Suppressor macrophage (primary cell): ENCODE measurements at regions not wholly inside any gene's neighbourhood (a gene's known extent, or its start where the extent isn't known, plus 50 kb on each side); places are given as distances from the start of the nearest gene placed in this dataset.
"Not testable (repeated sequence)": the region's sequence is repeated elsewhere in the genome, so short reads cannot be mapped to it uniquely, and the experiment has no call there.

Experiments used
- DNase-seq, 4 experiments: peaks; one replicate each; pipeline ENCODE4 v3.0.0-alpha.2; 2020 to 2022

DNA sequence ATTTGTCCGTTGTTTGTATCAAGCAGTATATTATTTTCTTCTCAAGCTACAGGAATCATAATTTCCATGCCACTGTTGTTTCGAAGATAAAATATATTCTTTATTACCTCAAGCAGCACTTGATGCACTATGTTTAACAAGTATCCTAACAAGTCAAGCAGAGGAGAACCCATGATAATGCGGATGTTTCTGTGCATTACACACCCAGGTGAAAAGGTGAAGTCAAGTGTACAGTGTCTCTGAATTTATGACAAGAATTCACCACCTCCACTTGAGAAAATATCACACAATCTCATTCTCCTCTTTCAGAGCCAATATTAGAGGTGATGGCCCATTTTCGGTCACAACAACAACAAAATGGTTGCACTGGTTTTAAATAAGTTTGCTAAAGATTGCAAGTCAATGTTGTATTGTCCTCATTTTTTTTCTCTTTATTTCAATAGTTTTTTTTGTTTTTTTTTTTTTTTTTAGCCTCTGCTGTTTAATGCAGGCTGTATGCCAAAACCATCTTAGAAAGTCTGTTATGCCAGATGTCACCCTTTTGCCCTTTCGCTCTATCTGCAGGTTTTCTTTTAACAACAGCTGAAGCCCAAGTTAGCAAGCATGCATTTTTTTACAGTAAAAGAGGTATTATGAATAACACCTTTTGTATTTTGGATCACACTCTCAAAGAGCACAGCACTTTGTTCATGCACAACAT lies 568.7 kb upstream of the LRRN3 start:
- DNase-seq = no peak

DNA sequence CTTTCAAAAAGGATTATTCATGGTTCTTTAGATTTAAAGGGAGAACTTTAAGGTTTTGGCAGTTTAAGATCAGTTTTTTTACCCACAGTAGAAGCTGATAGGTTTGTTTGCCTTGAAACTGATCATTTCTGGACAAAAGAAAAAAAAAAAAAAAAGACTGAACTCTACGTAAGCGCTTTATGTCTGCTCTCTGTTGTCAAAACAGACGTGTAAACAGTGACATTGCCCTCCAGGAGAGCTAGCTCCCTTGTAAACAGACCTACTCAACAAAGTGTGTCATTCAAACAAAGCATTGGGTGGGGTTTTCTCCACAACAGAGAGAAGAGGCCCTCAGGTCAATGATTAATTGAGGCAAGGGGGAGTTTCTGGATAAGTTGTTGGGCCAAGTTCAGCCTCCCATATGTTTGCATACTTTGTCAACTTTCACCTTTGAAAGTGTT lies 568.1 kb upstream of the LRRN3 start:
- DNase-seq = no peak

DNA sequence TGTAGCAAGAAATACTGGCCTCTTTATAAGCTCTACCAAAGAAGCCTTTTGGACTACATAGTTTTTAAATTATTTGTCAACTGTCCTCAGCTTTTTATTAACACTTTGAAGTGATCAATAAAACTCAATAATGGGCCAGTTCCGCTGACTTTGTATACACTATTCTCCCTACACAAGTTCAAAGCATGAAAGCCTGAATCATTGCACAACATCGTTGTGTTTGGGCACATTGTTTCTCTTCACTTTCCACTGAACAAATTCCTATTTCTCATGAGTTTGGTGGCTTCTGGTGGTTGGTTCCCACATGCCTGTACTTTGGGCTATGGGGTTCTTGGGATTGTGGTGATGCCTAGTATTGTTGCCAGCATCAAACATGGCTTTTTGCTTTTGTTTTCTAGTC lies 561.8 kb upstream of the LRRN3 start:
- no peak for DNase-seq

DNA sequence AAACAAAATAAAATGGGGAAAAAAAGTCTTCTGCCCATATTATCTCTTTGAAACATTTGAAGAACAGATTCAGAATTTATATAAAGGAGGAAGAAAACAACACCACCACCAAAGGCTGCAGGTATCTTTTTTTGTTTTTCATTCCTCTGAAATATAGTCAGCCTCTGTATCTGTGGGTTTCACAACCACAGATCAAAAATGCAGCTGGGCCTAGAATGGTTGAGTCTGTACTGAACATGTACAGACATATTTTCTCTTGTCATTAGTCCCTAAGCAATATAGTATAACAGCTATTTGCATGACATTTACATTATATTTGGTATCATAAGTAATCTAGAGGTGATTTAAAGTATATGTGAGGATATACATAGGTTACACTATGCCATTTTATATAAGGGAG lies 559.7 kb upstream of the LRRN3 start:
- no peak for DNase-seq

DNA sequence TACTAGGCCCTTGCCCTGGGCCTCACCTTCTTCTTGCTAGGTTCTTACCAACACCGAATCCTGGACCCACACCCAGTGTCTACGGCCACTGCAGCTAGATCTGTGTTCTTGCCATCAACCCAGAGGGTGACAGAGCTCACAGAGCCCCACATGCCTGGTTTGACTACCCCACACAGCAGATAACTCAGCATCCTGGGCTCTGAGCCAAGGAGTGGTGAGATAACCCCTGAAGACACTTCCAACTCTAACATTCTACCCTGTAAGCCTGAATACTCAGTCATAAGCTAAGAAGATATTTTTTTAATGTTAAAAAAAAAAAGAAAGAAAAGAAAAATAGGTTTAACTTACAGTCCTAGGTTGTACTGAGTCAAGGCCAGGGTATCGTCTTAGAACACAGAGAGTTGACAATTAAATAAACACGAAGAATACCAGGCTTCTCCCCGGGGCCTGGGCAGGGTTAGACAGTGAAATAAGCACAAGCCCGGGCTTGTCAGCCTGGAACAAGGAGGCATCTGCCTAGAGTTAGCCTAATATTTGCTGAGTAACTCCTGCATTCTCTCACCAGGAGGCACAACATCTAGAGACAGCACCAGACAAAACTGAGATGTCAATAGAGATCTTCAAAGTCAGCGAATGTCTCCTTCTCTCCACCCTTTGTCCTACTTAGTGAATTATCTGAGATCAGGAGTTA lies 556.5 kb upstream of the LRRN3 start:
- no peak for DNase-seq

DNA sequence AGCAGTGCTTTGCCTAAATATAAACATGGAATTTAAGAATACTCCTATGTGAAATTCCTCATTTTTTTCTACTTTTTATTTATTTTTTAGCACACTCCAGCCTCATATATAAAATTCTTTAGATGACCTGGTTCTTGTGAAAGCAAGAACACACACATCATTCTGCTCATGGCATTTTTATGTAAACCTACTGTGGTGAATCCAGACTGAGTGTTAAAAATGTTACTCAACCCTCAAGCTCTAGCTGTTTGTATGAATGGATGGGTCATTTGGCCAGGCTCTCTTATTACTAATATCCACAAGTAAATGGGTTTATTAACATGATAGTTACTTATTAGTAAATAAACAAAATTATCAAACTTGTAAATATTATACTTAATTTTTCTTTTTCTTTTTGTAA lies 551.7 kb upstream of the LRRN3 start:
- no peak for DNase-seq

DNA sequence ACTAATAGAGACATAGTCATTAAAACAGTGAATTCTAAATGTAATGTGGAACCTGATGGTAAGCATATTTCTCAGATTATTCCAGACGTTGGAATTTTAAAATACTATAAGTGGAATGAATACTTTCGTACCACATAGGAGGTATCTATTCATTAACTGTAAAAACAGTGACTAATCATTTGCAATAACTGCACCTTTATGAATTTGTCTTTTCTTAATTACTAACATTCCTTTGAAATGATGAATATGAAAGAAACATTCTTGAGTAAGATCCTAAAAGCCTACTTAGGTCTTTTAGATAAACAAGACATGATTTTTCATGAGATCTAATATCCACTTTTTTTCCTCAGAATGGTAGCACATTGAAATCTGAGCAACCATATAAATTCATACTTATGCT lies 549.0 kb upstream of the LRRN3 start:
- no peak for DNase-seq

DNA sequence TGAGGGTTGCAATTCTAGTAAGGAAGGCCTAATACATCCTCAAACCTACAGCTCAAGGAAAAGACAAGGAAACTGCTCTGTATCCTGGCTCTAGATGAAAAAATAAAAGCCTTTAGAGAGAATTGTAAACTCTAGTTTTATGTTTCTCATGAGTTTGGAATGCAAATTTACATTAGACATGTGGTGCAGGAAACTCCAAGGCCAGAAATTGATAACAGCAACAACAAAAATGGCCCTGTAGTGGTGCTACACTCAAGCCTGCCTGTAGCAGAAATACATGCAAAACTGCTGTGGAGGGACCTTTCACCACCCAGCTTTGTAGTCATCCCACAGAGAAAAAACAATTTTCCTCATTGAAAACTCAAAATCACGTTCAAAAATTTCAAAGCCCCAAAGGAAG lies 546.7 kb upstream of the LRRN3 start:
- DNase-seq = no peak

DNA sequence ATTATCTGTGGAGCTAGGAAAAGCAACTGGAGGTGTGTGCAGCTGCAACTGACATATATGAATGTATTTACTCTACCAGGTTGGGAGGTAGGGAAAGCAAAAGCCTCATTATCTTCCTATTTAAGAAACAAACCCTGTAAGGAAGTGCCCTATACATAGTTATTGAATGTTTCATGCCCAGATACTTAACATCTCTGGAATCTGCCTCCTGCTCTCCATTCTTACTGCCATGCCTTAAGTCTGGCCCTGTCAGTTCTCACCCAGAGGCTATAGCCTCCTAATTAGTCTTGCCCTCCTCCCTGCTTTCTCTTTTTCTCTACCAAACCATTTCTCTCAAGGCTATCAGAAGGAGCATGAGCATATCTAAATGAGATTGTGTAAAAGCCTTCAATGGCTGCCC lies 542.6 kb upstream of the LRRN3 start:
- DNase-seq = no peak

DNA sequence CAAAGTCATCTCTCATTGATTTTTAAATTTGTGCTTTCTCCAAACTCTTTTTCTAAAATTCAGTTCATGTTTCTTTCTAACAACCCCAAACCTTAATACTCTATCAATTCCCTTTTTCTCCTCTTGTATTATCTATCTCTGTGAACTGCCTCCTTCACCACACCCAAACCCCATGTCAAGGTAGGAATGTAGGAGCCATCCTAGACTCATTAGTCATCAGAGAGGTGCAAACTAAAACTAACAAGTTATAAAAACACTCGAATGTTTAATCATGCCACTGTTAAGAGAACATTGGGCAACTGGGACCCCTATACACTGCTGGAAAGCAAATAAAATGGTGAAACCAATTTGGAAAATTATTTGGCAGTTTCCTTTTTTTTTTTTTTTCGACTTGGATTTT lies 533.8 kb upstream of the LRRN3 start:
- DNase-seq = no peak

DNA sequence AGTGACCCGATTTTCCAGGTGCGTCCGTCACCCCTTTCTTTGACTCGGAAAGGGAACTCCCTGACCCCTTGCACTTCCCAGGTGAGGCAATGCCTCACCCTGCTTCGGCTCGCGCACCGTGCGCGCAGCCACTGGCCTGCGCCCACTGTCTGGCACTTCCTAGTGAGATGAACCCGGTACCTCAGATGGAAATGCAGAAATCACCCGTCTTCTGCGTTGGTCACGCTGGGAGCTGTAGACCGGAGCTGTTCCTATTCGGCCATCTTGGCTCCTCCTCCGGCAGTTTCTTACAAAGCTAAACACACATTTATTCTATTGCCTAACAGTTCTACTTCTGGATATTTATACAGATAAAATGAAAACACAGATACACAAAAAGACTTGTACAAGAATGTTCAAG lies 527.6 kb upstream of the LRRN3 start:
- DNase-seq = not testable (repeated sequence)

DNA sequence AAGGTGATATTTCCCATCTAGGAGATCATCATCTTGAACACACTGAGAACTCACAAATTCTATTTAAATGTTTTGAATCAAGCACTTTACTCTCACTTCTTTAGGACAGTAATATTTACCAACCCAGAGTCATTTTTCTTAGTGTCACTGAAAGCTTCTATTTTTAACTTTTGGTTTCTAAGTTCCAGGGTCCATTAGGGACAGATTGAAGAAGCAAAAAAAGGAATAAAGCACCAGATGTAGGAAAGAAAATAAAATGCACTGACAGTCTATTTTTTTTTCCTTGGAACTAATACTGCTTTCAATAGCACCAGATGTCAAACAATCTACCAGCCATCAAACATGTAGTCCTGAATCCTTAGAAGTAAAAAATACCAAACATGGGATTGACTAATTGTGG lies 526.7 kb upstream of the LRRN3 start:
- DNase-seq = no peak

DNA sequence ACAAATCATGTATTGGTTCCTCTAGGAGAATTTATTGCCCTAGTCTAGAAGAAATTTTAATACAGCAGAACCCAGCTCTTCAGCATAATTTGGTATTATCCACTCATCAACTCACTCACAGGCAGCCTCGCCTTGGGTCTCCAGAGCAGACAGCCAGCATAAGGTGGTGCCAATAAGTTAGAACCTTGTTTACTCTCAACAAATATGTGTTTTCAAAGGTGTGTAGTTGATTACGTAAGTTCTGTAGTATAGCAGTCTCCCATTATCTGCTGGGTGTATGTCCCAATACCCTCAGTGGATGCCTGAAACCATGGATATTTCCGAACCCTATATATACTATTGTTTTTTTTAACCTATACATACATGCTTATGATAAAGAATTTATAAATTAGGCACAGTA lies 522.5 kb upstream of the LRRN3 start:
- DNase-seq = no peak

DNA sequence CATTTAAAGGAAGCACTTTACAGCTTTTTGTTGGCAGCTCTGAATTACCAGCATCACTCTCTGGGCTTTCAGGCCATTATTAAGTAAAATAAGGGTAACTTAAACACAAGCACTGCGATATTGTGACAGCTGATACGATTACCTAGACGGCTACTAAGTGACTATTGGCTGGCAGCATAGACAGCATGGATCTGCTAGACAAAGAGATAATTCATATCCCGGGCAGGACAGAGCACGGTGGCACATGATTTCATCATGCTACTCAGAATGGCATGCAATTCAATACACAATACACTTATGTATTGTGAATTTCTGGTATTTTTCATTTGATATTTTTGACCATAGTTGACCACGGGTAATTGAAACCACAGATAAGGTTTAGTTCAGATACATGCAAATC lies 522.0 kb upstream of the LRRN3 start:
- no peak for DNase-seq

DNA sequence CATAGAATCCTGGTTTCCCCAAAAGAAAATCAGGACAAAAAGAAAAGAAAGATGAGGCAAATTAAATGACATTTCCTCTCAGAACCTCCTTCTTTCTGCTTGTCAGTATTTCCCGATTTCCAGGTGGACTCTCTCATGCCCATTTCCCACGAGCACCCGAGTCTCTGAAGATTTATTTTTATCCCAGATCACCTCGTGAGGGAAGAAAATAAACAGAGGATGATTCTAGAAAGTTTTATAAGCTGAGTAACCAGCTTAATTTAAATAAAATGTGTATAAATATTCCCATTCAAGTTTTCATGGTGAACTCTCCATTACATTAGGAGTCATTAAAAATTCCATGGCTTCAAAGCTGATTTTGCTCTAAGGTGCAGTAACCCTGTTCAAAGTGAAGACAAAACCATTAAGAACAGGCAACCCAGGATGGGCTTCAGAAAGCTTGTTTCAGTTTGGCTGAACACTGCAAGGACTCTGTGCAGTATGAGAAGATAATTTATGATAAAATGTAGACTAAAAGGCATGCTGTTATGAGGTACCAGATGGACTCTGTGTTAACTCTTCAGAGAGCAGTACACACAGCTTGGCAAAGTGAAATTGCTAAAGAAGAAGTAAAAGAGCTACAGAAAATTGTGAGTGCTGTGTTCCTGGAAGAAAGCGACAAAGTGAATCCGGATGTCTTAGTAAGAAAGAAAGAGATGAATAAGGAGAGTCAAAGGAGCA lies 521.3 kb upstream of the LRRN3 start:
- no peak for DNase-seq

DNA sequence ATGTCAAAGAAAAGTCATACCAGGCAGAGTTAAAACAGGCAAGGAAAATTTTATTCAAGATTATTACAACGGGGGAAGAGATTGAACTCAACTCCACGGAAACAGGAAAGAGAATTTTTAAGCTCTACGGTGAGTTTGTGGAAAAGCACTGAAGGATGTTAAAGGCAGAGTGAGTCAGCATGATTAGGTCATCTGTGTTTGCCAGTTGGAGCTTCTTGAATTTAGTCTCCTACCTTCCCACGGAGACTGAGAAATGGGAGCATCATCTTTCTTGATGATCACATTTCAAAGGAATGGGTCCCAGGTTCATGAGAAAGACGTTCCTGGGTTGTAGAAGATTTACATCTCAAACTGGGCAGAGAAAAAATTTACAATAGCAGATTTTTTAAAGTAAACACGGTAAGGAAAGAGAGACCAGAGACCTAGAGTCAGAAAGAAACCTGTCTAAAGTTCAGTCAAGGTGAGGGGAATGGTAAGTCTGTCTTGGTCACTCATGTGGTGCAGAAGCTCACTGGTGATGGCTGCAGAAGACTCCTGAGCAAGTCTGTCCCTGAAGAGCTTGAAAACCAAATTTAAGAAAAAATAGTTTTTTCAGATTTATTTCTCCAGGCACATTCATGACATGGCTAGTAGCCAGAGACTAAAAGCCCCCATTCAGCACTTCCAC lies 516.9 kb upstream of the LRRN3 start:
- DNase-seq = no peak

DNA sequence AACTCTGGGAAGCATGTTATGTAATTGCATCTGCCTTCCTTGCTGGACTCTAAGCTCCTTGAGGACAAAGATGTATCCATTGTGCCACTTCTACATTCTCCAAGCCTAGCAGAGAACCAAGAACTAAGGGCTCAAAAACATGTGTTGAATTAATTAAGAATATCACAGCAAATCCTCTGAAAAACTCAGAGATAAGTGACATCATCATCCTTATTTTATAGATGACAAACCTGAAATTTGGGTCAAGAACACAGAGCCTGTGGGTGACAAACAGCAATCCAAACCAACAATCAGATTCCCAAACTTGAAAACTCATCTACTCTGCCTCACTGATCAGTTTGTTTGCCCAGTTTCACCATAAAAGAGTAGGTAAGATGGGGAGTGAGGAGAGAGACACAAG lies 503.6 kb upstream of the LRRN3 start:
- DNase-seq = no peak

DNA sequence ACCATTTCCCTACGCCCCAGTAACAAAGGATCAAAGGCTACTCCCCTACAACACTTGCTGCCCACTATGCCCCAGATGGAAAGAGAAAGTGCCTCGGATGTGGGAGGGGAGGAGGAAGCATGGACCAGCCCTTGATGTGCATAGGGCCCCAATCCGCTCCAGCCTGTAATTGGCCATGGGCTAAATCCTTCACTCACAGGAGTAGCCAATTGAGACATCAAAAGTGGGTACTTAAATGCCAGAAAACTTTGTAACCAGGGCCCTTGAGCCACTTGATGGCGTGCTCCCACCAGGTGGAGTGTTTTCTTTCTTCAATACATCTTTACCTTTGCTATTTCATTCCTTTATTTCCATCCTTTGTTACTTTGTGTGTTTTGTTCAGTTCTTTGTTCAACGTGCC lies 500.5 kb upstream of the LRRN3 start:
- DNase-seq = no peak

DNA sequence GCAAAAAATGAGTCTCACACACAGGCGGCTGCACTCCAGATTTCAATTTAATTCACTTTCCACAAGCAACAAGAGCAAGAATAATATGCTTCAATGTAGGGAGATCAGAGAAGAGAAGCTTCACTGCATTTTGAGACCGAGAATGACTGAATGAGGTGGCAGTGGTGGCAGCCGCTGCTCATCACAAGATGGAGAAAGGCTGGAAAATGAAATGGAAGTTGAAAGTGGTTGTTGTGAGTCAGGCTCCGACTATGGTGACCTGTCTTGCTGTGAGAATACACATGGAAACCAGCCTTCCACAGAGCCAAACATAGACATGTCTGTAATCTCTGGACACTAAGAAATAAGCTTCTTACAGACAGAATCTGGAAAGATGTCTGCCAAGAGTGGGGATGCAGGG lies 499.6 kb upstream of the LRRN3 start:
- no peak for DNase-seq

DNA sequence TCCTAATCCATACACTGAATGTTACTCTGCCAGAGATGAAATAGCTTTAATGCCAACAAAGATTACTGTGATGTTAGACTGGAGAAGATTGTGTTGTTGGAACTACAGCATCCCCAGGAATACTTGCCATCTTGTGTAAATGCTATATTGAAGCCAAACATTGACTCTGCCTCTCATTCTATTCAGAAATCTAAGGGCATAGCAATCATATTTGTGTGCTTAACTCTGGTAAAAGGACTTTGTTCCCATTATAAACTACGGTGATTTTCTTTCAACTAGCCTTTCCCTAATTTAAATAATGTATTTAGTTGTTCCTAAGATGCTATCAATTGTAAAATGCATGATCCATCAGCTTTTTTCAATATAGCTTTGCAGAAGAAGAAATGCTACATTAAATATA lies 498.4 kb upstream of the LRRN3 start:
- no peak for DNase-seq

DNA sequence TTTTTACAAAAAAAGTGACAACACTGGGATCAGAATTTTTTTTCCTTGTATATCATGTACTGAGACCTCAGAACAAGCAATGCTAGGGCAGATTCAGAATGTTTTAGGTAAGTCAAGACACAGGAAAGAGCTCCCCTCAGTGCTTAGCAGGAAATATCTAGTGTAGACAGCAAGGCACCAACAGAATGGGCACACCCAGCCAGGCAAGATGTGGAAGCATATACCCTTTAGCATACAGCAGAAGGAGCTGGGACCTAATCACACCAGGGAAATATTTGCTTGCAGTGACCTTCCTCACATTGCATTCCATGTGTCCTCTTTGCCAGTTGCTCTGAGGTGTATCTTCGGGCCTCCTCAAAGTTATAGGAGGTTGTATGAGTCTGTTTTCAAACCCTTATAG lies 497.6 kb upstream of the LRRN3 start:
- no peak for DNase-seq

DNA sequence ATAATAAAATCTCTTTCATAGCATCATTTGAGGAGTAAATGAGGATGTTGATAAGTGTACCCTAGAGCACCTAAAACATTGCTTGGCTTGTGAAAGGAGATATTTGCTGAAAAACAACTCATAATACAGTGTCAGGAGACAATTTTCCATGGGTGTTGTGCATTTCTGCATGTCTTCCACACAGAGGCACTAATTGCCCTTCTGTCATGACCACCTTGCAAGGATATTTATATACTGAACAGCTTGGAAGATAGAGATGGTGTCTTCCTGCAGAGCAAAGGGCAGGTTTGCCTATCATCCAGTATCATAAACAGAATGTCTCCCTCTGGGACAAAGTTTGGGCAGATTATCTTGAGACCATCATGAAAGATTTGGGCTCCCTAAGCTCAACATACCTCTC lies 495.2 kb upstream of the LRRN3 start:
- no peak for DNase-seq

DNA sequence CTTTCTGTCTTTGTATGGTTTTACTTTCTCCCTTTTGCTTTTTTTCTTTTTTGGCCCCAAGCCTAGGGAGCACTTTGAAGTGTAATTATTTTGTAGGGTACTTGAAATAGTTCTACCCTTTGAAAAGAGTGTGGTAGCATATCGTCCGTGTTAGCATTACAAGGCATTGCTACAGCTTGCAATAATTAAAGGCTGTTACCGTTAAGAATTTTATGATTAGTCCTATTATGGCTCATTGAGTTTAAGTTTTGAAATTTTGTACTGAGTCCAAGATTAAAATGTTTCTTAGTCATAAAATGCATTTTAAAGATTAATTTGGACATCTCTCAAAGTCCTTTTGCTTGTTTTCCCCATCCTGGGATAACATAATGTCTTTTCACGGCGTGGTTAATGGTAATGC lies 490.0 kb upstream of the LRRN3 start:
- DNase-seq = no peak

DNA sequence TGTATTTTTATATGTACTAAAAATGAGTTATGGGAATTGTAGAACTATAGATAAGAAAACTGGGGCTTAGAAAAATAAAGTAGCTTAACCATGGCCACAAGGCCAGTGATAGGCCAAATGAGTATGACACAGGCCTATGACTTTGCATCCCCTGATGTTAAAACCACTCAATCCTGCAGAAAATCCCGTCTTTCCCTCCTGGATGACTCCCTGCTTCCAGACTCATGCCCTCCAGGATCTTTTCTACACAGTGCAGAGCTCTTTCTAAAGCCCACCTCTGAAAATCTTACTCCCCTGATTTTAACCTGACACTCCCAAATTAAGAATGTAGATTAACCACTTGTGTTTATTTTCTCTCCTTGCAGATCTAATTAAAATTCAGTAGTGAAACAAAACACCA lies 489.2 kb upstream of the LRRN3 start:
- no peak for DNase-seq
